HG02870 (cell line): ENCODE measurements at regions not wholly inside any gene's neighbourhood (a gene's known extent, or its start where the extent isn't known, plus 50 kb on each side); places are given as distances from the start of the nearest gene placed in this dataset.

ENCODE experiments used
- ATAC-seq: cut with Tn5 transposase; IDR thresholded peaks from one replicate; pipeline ENCODE4 v1.9.1; 2021; ENCODE audit warnings: mild to moderate bottlenecking, moderate library complexity; ENCODE audit not compliant: unreplicated experiment

GRCh38 chr13:47539317-47539716 lies 461.8 kb downstream of the SUCLA2 start:
- ATAC-seq, result no peak

DNA sequence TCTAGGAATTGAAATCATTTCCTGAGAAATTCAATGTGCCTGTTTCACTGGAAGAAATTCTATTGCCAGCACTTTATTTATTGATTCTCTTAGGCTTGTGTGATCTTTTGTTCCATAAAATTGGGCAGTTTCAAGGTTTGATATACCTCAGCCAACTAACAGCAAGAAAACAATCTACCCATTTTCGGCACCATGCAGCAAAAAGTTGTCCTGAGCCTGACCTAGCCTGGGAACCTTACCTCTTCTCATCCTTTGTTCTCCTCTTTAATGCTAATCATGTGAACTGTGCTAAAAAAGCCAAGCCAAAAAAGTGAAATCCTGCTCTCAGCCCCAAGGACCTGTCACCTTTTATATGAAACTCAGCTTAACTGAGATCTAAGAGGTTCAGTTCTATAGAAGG lies 477.3 kb downstream of the SUCLA2 start:
- ATAC-seq, result no peak

DNA sequence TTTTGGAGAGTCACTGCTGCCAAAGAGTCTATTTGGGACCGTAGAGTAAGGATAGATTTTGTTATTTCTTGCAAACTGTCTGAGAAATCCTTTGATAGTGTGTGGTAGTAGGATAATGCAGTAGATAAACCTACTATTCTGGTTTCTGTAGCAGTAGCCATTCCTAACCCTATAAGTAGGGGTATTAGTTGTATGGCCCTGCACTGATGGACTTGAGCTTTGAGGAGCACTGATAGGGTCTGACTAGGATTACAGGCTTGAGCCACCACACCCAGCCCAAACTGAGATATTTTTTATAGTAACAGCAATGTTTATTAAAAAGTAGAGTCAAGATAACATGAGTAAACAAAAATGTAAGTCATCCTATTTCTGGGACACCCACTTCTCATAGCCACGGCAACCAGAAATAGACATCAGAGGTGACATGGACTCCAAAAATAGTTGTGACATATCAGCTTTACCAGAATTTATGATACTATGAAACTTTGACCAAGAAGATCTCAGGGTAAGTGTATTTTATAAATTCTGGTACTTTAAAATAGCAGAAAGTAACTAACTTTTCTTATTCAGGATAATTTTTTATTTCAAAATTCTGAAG lies 479.1 kb downstream of the SUCLA2 start:
- ATAC-seq, result no peak

- no peak for ATAC-seq
Observed at GRCh38 chr13:47519626-47520025, 481.4 kb downstream of the SUCLA2 start.

DNA sequence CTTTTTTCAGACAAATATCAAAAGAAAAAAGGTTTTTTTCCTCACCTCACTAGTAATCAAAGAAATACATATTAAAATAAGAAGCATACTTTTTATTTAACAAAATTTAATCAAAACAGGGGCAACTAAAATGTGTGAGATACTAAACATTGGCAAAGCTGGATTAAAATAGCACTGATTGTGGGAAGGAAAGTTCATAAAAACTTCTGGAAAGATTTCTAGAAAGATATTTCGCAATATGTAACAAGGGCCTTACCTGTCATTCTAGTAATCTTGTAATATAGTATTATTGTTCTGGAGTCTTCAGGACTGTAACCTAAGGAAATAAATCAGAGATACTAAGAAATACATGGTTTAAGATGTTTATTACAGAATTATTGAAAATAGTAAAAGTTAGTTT lies 482.5 kb downstream of the SUCLA2 start:
- no peak for ATAC-seq

DNA sequence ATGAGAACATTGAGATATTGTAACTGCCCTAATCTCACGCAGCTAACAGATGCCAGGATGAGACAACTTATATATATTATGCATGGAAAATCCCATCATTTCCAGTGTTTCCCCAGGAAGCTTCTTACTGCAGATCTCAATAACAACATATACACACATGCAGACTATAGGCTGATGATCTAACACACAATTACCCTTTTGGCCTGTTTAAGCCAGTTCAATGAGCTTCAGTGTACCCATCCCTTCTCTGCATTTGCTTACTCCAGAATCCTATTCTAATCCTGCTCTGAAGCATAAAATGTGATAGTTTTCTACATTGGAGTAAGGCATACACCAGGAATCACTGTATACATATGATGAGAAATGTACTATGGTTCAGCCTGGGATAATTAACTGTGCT lies 489.4 kb downstream of the SUCLA2 start:
- no peak for ATAC-seq

DNA sequence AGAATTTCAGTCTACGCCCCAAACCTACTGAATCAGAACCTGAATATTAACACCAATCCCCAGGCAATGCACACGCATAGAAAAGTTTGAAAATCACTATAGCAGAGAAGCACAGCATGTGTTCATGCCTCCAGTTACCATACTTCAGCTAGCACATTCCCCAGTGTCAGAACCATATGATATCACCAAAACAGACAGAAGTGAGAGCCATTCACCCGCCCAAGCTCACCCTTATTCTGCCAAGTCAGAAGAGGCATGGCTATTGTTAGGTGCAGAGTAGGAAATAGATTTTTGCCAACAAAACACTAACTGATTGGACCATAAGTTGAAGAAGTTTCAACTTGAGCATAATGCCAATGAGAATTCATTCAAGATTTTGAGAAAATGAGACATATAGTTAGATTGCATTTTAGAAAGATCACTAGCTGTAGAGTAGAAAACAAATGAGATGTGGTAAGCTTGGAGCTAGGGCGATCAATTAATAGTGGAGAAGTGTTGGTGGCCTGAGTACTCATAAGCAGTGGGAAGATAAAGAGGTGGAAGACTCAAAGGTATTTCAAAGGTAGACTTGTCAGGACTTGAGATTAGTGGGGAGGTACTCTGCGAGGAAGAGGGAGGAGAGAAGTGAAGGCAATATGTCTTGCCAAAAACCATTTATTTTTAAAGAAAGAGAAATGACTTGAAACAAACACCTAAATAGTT lies 492.4 kb downstream of the SUCLA2 start:
- ATAC-seq, result no peak

DNA sequence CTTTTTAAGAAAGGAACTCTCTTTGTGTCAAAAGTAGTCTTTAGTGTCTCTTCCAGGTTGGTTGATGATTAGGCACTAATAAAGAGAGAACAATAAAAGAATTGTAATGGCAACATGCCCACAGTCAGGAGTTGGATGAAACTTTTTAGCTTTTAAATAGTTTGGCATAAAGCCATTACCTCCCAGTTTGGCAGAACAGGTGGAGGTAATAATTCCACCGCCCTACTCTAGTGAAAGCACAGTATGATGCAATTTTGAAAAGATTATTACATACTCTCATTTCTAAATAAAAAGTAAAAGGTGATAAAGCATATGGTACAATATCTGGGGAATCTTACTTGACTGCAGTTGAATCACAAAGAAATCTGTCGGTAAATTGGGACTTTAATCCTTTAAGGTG lies 497.6 kb downstream of the SUCLA2 start:
- no peak for ATAC-seq

- ATAC-seq, result no peak
Observed at GRCh38 chr13:47502166-47502565, 498.9 kb downstream of the SUCLA2 start.

- ATAC-seq, result no peak
Observed at GRCh38 chr13:47499358-47500150, 501.5 kb downstream of the SUCLA2 start.

GRCh38 chr13:47484548-47484947 lies 516.5 kb downstream of the SUCLA2 start:
- ATAC-seq, result no peak

DNA sequence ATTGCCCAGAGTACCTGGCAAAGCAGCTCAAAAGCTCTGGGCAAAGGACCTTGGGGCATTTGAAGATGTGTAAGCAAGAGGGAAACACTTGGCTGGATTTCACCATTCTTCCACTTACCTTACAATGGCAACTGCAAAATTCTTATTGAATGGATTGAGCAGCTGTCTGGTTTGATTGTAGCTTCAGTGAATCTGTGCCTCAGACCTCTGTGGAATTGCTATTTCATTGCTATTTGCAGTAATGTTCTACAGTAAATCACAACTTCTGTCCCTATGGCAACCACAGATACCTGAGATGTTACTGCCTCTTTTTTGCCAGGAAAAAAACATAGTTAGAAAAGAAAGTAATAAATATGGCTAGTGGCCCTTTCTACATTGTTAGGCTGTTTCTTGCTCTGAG lies 519.5 kb downstream of the SUCLA2 start:
- ATAC-seq, result no peak

DNA sequence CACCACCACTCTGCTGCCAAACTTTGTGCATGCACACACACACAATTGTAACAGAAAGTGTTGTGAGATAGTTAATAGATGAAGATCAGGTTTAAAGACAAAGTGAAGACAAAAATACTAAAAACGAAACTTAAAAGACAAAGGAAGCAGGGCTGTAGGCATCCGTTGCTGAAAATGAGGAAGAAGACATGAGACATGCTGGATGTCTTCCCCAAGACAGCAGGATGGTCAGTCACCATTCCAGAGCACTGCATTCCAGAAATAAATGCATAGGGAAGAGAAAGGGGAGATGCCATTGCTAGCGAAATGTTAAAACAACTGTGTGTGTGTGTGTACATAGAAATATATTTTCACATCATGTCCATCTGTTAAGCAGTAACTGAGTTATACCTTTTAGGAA lies 520.1 kb downstream of the SUCLA2 start:
- ATAC-seq, result no peak

- ATAC-seq, result no peak
Observed at GRCh38 chr13:47480121-47480520, 521.0 kb downstream of the SUCLA2 start.

DNA sequence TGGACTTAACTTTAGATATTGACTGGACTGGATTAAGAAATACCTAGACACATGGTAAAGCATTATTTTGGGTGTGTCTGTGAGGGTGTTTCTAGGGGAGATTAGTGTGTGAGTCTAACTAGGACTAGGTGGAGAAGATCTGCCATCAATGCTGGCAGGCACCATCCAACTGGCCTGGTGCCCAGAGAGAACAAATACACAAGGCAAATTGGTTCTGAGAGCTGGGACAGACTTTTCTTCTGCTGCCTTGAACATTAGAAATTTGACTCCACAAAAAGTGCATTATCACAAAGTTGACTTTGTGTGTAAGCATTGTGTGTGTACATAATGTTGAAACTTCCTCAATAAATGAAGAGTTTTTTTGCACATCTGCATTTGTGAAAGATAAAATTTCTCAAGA lies 522.1 kb downstream of the SUCLA2 start:
- ATAC-seq, result no peak

DNA sequence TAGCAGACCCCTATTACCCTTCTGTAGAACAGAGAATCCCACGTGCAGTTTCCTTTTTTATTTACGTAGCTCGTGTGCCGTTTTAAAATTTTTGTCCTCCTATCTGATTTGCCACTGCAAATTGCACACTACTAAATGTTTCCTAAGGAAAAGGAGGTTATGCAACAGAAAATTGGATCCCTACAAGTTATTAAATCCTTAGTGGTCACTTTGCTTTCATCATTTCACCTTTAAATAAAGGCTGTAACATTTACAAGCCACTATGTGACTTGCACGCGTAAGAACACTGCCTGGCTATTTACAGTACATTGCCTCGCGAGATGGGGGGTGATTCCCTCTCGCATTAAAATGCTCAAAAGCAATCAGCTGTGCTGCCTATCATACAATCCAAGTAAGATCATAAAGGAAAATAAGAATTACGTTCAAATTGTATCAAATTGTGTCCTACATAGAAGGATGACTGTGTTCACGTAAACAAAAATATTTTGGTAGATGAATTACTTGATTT lies 525.6 kb downstream of the SUCLA2 start:
- no peak for ATAC-seq

- ATAC-seq, result no peak
Observed at GRCh38 chr13:47474839-47475238, 526.2 kb downstream of the SUCLA2 start.

DNA sequence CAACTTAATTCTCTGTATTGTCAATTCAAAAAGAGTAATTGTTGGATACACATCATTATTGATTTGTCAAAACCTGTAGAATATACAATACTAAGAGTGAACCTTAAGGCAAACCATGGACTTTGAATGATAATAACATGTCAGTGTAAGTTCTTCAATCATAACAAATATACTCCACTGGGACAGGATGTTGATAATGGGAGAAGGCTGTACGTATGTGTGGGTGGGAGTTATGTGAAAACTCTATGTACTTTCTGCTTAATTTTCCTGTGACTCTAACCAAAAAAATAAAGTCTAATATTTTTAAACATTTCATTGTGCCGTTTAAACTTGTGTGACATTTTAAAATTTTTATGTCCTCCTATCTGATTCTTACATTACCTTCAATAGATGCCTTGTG lies 526.7 kb downstream of the SUCLA2 start:
- ATAC-seq, result no peak

DNA sequence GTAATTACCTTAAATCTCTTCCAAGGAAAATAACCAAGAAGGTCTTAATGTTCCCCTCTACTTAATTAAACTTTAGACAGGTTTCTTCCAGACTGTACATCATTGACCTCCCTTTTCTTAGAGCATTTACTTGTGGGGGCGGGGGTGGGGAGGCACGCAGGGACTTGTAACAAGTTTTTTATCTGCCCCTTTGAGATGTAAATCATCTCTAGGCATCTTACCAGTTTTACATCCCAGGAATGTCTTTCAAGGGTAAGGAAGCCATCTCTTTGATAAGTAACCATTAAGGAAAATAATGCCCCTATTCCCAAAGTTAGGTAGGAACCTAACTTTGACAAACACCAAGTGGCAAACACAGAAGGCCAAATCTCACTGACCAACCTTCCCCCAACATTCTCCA lies 528.6 kb downstream of the SUCLA2 start:
- no peak for ATAC-seq

DNA sequence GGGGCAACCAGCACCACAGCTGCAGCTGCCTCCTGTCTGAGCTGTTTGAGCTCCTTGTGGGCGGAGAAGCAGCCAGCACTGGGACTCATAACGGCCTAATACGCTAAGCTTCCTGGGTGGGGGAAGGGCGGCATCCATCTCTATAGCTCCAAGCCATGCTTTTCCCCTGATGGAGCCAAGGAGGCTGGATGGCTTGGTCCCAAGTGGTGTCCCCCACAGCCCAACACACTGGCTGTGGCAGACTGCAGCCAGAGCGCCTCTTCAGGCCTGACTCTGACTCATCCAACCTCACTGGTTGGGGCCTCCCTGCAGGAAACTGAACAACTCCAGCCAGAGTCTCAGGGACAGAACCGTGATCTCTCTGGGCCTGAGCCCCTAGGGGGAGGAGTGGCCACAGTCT lies 537.3 kb downstream of the SUCLA2 start:
- ATAC-seq, result no peak

DNA sequence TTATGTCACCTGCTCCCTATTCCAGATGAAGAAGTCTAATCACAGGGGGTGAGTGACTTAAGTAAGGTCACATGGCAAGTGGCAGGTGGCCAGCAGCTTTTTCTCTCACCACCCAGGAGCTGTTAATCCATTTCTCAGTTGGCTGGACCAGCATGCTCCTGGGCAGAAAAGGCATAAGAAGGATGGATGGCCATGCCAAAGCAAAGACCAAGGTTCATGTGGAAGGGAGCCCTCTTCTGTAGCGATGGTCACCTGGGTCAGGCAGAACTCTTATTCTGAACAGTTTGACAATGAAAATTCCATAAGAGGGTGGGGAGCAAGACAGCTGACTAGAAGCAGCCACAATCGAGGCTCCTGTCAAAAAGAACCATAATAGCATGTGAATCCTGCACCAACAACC lies 538.1 kb downstream of the SUCLA2 start:
- no peak for ATAC-seq

DNA sequence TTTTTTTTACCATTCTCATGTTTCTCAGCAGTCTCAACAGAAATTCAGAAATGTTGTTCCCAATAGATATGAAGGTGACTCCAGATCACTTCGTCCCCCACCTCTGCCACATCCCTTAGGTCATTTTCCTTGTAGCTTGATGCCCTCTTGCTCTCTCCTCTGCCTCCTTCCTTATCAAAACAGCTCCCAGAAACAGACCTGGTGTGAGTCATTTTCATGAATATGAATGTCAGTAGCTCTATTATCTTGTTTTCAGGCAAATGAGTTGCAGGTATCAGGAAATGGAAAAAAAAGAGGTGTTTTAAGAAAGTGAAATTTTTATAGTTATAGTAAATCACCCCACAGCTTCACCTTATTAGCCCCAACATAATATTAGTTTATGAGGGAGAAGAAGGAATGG lies 539.3 kb downstream of the SUCLA2 start:
- ATAC-seq, result no peak
